Right lobe of liver (tissue), 6 donors: ENCODE measurements at regions not wholly inside any gene's neighbourhood (a gene's known extent, or its start where the extent isn't known, plus 50 kb on each side); places are given as distances from the start of the nearest gene placed in this dataset.

Experiments
- ATAC-seq, 4 donors: fragments of 200-7000 bp; cut with Tn5 transposase; one replicate each; pipeline ENCODE4 v1.9.1; 2020; ENCODE audit warnings: mild to moderate bottlenecking in 4 of 4, moderate library complexity in 4 of 4
- DNase-seq, 3 donors: peaks; one replicate each; pipeline ENCODE4 v3.0.0-alpha.2; 2020
- H3K27ac ChIP-seq, 3 donors: fragments of 200-600 bp; one replicate each; pipeline ENCODE4 v1.8.0; 2022
- H3K27me3 ChIP-seq, 2 donors: fragments of 200-600 bp; one replicate each; pipeline ENCODE4 v1.8.0; 2022
- H3K36me3 ChIP-seq, 4 donors: fragments of 200-600 bp; sonication (generic) in 1 of 4; one replicate each; pipeline versions ENCODE4 v1.5.1 to v1.8.0; 2017 to 2022; ENCODE audit warnings: control low read depth in 1 of 4
- H3K4me1 ChIP-seq, 4 donors: fragments of 200-600 bp; sonication (generic) in 1 of 4; one replicate each; pipeline versions ENCODE4 v1.5.1 to v1.8.0; 2017 to 2022; ENCODE audit warnings: control low read depth in 1 of 4
- H3K4me3 ChIP-seq, 3 donors: fragments of 200-600 bp; one replicate each; pipeline ENCODE4 v1.8.0; 2022
- H3K9me3 ChIP-seq, 4 donors: fragments of 200-600 bp; sonication (generic) in 1 of 4; one replicate each; pipeline versions ENCODE4 v1.5.1 to v1.8.0; 2017 to 2022; ENCODE audit warnings: control low read depth in 1 of 4
- POLR2A ChIP-seq: fragments of 450-650 bp; IDR thresholded peaks from one replicate; pipeline ENCODE4 v1.6.1; 2017; ENCODE audit warnings: antibody characterized with exemption, mild to moderate bottlenecking
- WGBS: methylation state at CpG from one replicate; pipeline ENCODE4 v1.1.6; 2018; ENCODE audit warnings: low coverage, low lambda C conversion rate; ENCODE audit not compliant: insufficient coverage; ENCODE audit errors: missing lambda C conversion rate; 5-methylcytosine and 5-hydroxymethylcytosine counted together
- intact Hi-C, 2 donors: fragments of 100-400 bp; cut with DNase I; formaldehyde crosslinking; loops; one replicate each; pipeline versions ENCODE4 v1.11.2 to v1.14.1; 2022
- TF ChIP-seq, protein P1 (sequence below), 4 donors: fragments of 200-600 bp in 3 of 4; fragments of 450-650 bp in 1 of 4; IDR thresholded peaks; one replicate each; pipeline versions ENCODE4 v1.5.1 to v1.8.0; 2016 to 2022; ENCODE audit warnings: antibody characterized with exemption in 4 of 4, mild to moderate bottlenecking in 2 of 4
- donor health status: DM: no; HTN: yes; CAD: no.
- donor health status: DM: no; HTN: no; CAD: no.
- donor health status: DM: no; HTN: no; CAD: no.
- donor health status: DM: no; HTN: yes; CAD: no.
- donor health status: DM: no; HTN: yes; CAD: no.

DNA sequence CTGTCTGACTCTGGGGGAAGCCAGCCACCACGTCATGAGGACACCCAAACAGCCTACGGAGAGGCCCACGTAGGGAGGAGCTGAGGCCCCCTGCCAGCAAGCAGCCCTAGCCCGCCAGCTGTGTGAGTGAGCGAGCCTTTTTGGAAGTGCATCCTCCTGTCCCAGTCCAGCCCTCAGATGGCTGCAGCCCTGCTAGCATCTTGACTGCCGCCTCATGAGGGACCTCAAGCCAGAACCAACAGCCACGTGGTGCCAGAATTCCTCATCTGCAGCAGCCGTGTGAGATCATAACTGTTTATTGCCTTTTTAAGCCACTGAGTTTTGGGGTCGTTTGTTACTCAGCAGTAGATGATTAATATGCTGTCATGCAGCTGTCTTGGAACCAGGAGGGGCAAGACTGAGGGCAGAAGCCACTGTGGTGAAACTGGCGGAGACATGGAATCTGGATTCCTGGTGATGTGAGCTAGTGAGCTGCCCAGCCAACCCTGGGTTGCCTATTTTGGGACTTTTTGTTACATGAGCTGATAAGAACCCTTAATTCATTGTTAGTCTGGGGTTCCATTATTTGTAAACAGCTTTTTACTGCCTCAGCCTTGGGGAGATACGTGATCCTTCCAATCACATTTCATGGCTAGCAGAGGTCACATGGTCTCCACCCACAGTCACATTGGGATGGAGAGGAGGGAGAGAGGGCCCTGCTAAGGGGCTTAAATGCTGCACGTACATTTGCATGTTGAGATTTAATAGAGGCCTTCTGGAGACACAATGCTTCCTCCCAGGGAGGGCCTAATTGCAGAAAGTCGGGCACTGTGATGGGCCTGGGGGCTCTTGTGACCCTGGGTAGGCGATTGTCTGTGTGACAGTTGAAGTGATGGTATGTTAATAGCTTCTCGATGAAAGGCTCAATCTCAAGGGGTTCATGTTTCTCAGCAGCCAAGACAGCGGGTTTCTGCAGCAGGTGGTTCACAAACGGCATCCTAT lies 73.8 kb downstream of the RPLP1 start:
- no peak for TF ChIP-seq POLR2A
- TF ChIP-seq, protein P1, sequence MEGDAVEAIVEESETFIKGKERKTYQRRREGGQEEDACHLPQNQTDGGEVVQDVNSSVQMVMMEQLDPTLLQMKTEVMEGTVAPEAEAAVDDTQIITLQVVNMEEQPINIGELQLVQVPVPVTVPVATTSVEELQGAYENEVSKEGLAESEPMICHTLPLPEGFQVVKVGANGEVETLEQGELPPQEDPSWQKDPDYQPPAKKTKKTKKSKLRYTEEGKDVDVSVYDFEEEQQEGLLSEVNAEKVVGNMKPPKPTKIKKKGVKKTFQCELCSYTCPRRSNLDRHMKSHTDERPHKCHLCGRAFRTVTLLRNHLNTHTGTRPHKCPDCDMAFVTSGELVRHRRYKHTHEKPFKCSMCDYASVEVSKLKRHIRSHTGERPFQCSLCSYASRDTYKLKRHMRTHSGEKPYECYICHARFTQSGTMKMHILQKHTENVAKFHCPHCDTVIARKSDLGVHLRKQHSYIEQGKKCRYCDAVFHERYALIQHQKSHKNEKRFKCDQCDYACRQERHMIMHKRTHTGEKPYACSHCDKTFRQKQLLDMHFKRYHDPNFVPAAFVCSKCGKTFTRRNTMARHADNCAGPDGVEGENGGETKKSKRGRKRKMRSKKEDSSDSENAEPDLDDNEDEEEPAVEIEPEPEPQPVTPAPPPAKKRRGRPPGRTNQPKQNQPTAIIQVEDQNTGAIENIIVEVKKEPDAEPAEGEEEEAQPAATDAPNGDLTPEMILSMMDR (IDR thresholded peaks at IDR 0.05), result no peak
- Histone ChIP-seq H3K9me3 (no peaks in the 10 kb centered on the region), H3K27ac (no peak overlapping the region), H3K36me3 (no peaks in the 10 kb centered on the region), H3K4me3 (no peak overlapping the region), H3K4me1 (no peaks in the 10 kb centered on the region), H3K27me3 (no peaks in the 10 kb centered on the region)
- DNase-seq (no peak), ATAC-seq (no peak)
- 72% methylated on average over 7 of the region's 17 CpGs for WGBS
- intact Hi-C loops, result no loop called here

- H3K27me3 ChIP-seq, result no peaks in the 10 kb centered on the region
- ATAC-seq, result no peak
- WGBS, result 83% methylated on average over 1 of the region's 5 CpGs
- H3K4me3 ChIP-seq, result no peak overlapping the region
- DNase-seq, result peak in 1 of 3 donors; percentile 5
- no peak for TF ChIP-seq POLR2A
- TF ChIP-seq, protein P1 (IDR thresholded peaks at IDR 0.05), result no peak
- no peaks in the 10 kb centered on the region for H3K36me3 ChIP-seq
- no peaks in the 10 kb centered on the region for H3K9me3 ChIP-seq
- no peak overlapping the region for H3K27ac ChIP-seq
- H3K4me1 ChIP-seq, result no peaks in the 10 kb centered on the region
- intact Hi-C loops, result no loop called here
Measured at GRCh38 chr15:69529141-69529540, 76.5 kb downstream of the RPLP1 start.

DNA sequence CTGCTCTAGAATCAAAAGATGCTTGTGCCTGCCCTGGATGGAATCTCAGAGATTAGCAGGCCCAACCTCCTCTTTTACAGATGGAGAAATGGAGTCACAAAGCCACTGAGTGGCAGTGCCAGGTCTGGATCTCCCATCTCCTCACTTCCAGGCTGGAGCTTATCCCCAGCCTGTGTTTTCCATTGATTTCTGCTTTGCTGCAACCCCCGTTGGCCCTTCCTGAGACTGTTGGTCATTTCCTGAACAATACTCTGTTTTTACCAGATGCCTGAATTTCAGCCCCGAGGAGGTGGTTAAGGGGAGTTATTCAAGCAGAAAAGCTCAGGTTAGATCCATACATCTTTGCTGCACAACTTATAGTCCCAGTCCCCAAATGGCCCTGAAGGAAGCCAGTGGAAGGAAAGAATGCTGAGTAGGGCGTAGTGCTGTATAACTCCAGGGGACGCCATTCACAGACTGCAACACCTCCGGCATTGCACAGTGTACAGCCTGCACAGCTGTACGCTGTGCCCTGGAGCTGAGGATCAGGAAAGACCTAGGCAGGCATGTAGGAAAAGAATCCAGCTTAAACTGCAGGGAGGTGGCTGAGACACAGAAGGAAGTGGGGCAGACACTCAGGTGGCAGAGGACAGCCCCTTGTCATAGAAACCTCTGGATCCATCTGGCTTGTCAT lies 77.5 kb downstream of the RPLP1 start:
- DNase-seq (no peak), ATAC-seq (no peak)
- H3K27ac ChIP-seq, result no peak overlapping the region
- no peaks in the 10 kb centered on the region for H3K4me1 ChIP-seq
- no peak for TF ChIP-seq POLR2A
- TF ChIP-seq, protein P1 (IDR thresholded peaks at IDR 0.05), result no peak
- H3K4me3 ChIP-seq, result no peak overlapping the region
- H3K36me3 ChIP-seq, result no peaks in the 10 kb centered on the region
- intact Hi-C loops, result no loop called here
- WGBS, result 63% methylated on average over 3 of the region's 6 CpGs
- no peaks in the 10 kb centered on the region for H3K27me3 ChIP-seq
- no peaks in the 10 kb centered on the region for H3K9me3 ChIP-seq

DNA sequence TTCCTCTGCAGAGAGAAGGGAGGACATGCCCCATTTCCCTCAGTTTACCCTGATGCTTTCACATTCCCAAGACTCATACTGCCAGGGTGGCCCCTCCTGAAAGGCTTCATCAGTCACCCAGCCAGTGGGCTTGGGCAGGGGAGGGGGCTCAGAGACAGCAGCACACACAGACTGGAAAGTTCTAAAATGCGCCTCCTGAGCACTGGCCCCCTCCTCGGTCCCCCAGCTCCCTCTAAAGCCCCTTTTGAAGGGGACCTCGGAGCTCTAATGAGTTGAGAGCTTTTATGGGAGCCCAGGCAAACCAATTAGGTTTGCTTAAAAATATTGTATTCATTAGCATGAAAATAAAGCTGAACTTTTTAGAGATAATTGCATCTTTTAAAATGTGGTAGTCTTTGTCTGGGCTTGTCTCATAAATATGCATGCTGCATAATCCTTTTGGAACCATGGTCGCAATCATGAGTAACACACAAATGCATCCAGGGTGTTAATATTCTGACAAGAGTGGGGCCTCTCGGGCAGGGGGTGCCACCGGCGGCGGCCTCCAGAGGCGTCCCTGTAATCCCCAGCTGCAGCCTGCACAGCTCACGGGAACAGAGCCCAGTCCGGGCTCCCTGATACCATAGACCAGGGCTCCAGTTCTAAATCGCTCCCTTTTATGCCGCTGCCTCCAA lies 78.5 kb downstream of the RPLP1 start:
- H3K27ac ChIP-seq, result no peak overlapping the region

More for the DNA sequence above, 78.5 kb downstream of the RPLP1 start:
- no peaks in the 10 kb centered on the region for H3K4me1 ChIP-seq
- H3K36me3 ChIP-seq, result no peaks in the 10 kb centered on the region
- no peak for ATAC-seq
- TF ChIP-seq, protein P1 (IDR thresholded peaks at IDR 0.05), result no peak
- no peak for TF ChIP-seq POLR2A
- WGBS, result 90% methylated on average over 4 of the region's 13 CpGs
- no peaks in the 10 kb centered on the region for H3K27me3 ChIP-seq
- H3K9me3 ChIP-seq, result no peaks in the 10 kb centered on the region
- intact Hi-C loops, result no loop called here
- no peak for DNase-seq
- H3K4me3 ChIP-seq, result no peak overlapping the region
